HEK293T (cell line): ENCODE measurements at regions not wholly inside any gene's neighbourhood (a gene's known extent, or its start where the extent isn't known, plus 50 kb on each side); places are given as distances from the start of the nearest gene placed in this dataset.

Experiments used
- CTCF ChIA-PET: fragments of 350-600 bp; formaldehyde crosslinking; extraction: SDS; loops from one replicate; lab custom pipeline; 2021; ENCODE audit warnings: antibody characterized with exemption, inconsistent platforms; lab: Yijun Ruan, JAX
- POLR2A ChIA-PET: fragments of 350-600 bp; formaldehyde crosslinking; extraction: SDS; loops from one replicate; lab custom pipeline; 2020; ENCODE audit warnings: antibody characterized with exemption, inconsistent platforms; lab: Yijun Ruan, JAX
- DNase-seq: peaks from one replicate; pipeline ENCODE4 v3.0.0; 2012; ENCODE audit warnings: mixed read lengths; ENCODE audit errors: extremely low spot score
- ARNT ChIP-seq: fragments of 450-650 bp; IDR thresholded peaks from 2 replicates; pipeline ENCODE4 v1.6.1; 2017; ENCODE audit warnings: mild to moderate bottlenecking
- BHLHE40 ChIP-seq: fragments of 450-650 bp; IDR thresholded peaks from 2 replicates; pipeline ENCODE4 v1.6.1; 2016; ENCODE audit warnings: mild to moderate bottlenecking, moderate library complexity, borderline replicate concordance
- CTBP1 ChIP-seq: fragments of 450-650 bp; IDR thresholded peaks from 2 replicates; pipeline ENCODE4 v1.6.1; 2016; ENCODE audit warnings: borderline replicate concordance
- ELF4 ChIP-seq: fragments of 450-650 bp; IDR thresholded peaks from 2 replicates; pipeline ENCODE4 v1.6.1; 2017; ENCODE audit warnings: antibody characterized with exemption
- FOXA1 ChIP-seq: fragments of 450-650 bp; IDR thresholded peaks from 2 replicates; pipeline ENCODE4 v1.6.1; 2016; ENCODE audit warnings: mild to moderate bottlenecking
- FOXK2 ChIP-seq: fragments of 450-650 bp; IDR thresholded peaks from 2 replicates; pipeline ENCODE4 v1.6.1; 2016; ENCODE audit warnings: mild to moderate bottlenecking
- FOXM1 ChIP-seq: fragments of 450-650 bp; IDR thresholded peaks from 2 replicates; pipeline ENCODE4 v1.6.1; 2017; ENCODE audit warnings: mild to moderate bottlenecking, borderline replicate concordance
- HDGF ChIP-seq: fragments of 450-650 bp; IDR thresholded peaks from 2 replicates; pipeline ENCODE4 v1.6.1; 2017; ENCODE audit warnings: antibody characterized with exemption, borderline replicate concordance
- L3MBTL2 ChIP-seq: fragments of 450-650 bp; conservative IDR thresholded peaks from 2 replicates; pipeline ENCODE4 v1.6.1; 2016; ENCODE audit warnings: mild to moderate bottlenecking
- LEF1 ChIP-seq: fragments of 450-650 bp; IDR thresholded peaks from 2 replicates; pipeline ENCODE4 v1.6.1; 2017; ENCODE audit warnings: mild to moderate bottlenecking, borderline replicate concordance
- NFRKB ChIP-seq: fragments of 450-650 bp; IDR thresholded peaks from 2 replicates; pipeline ENCODE4 v1.6.1; 2016; ENCODE audit warnings: mild to moderate bottlenecking, moderate library complexity
- SP1 ChIP-seq: fragments of 450-650 bp; IDR thresholded peaks from 2 replicates; pipeline ENCODE4 v1.6.1; 2017
- SUZ12 ChIP-seq: fragments of 450-650 bp; IDR thresholded peaks from 2 replicates; pipeline ENCODE4 v1.6.1; 2016; ENCODE audit warnings: mild to moderate bottlenecking
- TARDBP ChIP-seq: fragments of 450-650 bp; IDR thresholded peaks from 2 replicates; pipeline ENCODE4 v1.6.1; 2016
- ZNF384 ChIP-seq: fragments of 450-650 bp; IDR thresholded peaks from 2 replicates; pipeline ENCODE4 v1.6.1; 2016
- TF ChIP-seq, protein P1 (sequence below): fragments of 450-650 bp; IDR thresholded peaks from 2 replicates; pipeline ENCODE4 v1.6.1; 2016

DNA sequence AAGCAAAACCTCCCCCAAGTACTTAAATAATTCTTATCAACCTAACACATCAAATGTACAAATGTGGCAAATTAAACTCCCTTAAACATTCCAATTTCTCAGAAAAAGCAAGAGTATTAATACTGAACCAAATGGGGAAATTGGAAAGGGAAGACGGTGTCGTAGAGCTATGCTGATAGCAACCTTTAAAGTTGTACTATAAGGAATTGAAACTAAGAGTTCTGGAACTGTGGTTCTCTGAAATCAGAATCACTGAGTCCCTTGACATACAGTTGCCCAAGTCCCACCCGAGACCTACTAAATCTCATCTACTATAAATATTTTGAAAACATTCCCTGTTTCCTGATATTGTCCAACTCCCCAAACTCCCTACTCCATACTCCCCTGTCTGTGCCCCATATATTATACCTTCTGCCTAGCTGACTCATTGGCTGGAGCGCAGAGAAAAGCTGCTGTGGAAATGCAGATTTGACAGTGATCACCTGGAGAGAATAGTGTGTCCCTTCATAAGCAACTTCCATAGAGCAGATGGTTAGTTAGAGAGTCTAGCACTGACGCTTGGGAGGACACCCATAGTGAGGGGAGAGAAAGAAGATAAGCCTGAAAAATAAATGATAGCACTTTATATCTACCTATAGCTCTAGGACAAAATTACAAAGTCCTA lies 51.4 kb upstream of the ITM2B start:
- TF ChIP-seq FOXM1 (no peak), SP1 (no peak), ELF4 (no peak), FOXK2 (no peak)
- ChIA-PET POLR2A (interaction anchor here (1.0 kb wide), 1 partner anchor 23 kb away, joined by 3 read pairs; no protein-coding TSS in a partner anchor), CTCF (no interaction called here)
- DNase-seq = no peak

DNA sequence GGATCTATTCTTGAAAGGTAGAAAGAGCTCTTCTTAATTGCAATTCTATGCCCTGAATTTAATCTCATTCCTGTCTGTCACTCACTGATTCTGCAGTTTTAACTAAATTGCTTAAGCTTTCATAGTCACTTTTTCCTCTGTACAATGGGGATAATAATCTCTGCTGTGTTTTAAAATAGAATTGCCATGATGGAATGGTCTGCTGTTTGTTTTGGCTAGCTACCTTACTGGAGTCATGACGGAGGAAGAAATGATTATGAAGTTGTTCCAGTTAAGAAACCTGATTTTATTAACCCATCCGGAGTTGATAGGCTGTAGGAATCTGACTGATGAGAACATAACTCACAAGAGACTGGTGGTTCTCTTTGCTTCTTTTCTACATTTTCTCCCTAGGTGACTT lies 54.9 kb upstream of the ITM2B start:
- POLR2A ChIA-PET = no interaction called here

DNA sequence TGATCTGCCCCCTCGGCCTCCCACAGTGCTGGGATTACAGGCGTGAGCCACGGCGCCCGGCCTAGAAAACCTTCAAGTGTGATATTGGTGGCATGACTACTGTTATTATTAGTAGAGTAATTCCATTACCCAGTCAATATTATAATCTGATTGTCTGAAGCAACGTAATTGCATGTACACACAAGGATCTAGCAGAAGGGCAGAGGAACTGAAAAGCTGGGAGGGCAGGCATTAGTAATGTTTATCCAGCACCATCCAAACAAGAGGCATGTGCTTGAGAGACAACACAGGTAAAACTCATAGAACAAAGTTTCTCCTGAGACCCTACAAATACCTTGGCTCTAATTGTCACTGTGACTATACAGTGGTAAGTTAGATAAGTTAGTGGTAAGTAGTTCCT lies 56.2 kb upstream of the ITM2B start:
- DNase-seq = no peak
- ChIA-PET CTCF (no interaction called here), POLR2A (no interaction called here)
- TF ChIP-seq TARDBP (no peak), LEF1 (no peak), ARNT (no peak)

More for the DNA sequence above, 54.9 kb upstream of the ITM2B start:
- no peak for DNase-seq
- TF ChIP-seq, protein P1, sequence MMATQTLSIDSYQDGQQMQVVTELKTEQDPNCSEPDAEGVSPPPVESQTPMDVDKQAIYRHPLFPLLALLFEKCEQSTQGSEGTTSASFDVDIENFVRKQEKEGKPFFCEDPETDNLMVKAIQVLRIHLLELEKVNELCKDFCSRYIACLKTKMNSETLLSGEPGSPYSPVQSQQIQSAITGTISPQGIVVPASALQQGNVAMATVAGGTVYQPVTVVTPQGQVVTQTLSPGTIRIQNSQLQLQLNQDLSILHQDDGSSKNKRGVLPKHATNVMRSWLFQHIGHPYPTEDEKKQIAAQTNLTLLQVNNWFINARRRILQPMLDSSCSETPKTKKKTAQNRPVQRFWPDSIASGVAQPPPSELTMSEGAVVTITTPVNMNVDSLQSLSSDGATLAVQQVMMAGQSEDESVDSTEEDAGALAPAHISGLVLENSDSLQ = no peak
- TF ChIP-seq FOXM1 (no peak), ARNT (no peak), HDGF (no peak), LEF1 (no peak), TARDBP (no peak), ZNF384 (no peak), FOXA1 (no peak), FOXK2 (no peak), CTBP1 (no peak), ELF4 (no peak), L3MBTL2 (no peak), SUZ12 (no peak), SP1 (no peak), BHLHE40 (no peak), NFRKB (no peak)
- CTCF ChIA-PET = no interaction called here

DNA sequence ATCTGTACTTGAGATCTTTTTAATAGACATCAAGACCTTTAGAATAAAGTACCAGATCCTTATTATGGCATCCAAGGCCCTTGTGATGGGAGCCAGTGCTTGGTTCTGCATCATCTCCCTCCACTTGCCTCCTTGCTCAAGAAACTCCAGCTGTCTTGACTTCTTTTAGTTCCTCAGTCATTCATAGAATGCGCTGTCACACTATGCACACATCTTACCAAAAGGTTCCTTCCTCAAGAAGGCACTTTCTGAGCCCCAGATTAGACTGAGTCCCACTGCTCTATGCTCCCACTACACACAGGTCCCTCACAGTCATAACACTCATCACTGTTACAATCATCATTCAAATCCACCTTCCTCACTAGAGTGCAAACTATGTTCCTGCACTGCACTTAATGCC lies 57.8 kb upstream of the ITM2B start:
- POLR2A ChIA-PET = no interaction called here
- TF ChIP-seq FOXM1 (no peak), ELF4 (no peak), L3MBTL2 (no peak), CTBP1 (no peak), FOXK2 (no peak), ARNT (no peak), ZNF384 (no peak), SUZ12 (no peak), FOXA1 (no peak), LEF1 (no peak), SP1 (no peak), TARDBP (no peak), NFRKB (no peak), HDGF (no peak)
- TF ChIP-seq, protein P1 = no peak
- CTCF ChIA-PET = no interaction called here
- DNase-seq = no peak

DNA sequence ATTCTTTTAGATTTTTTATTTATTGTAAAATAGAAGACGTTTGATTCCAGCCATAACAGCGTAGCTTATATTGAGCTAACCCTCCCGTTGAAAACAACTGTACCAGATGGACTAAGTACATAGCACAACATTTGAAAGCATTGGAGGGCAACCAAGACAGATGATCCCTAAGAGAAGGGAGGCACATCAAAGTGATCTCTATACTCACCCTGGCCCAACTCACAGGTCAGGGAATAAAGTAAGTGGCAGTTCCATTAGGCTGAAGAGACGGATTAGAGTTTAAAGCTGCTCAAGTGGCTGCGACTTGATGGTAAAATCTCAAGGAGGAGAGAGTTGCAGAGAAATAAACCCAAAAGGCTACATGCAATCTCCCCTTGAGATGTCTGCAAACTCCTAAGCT lies 65.1 kb upstream of the ITM2B start:
- DNase-seq = no peak
- CTCF ChIA-PET = no interaction called here
- TF ChIP-seq BHLHE40 = no peak
- TF ChIP-seq HDGF = no peak
- TF ChIP-seq ARNT = no peak
- TF ChIP-seq ELF4 = no peak
- TF ChIP-seq, protein P1 = no peak
- TF ChIP-seq FOXK2 = no peak
- no peak for TF ChIP-seq ZNF384
- TF ChIP-seq TARDBP = no peak
- TF ChIP-seq SP1 = no peak
- TF ChIP-seq FOXM1 = no peak
- TF ChIP-seq FOXA1 = no peak
- TF ChIP-seq L3MBTL2 = no peak
- TF ChIP-seq SUZ12 = no peak
- no peak for TF ChIP-seq NFRKB
- TF ChIP-seq LEF1 = no peak
- POLR2A ChIA-PET = interaction anchor here (0.8 kb wide), 1 partner anchor 12 kb away, joined by 3 read pairs; no protein-coding TSS in a partner anchor

DNA sequence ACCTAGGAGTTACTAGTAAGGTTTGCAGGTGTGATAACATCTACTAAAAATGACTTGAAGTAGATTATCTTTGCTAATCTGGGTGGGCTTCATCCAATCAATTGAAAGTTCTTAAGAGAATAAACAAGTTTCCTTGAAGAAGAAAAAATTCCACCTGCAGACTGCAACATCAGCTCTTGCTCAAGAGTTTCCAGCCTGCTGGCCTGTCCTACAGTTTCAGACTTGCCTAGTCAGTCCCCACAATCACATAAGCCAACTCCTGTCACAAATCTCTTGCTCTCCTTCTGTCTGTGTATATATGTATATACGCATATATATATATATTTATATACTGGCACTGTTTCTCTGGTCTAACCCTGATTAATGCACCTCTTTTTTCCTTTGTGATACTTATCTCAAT lies 67.3 kb upstream of the ITM2B start:
- no peak for TF ChIP-seq CTBP1
- no peak for TF ChIP-seq LEF1
- TF ChIP-seq SP1 = no peak
- CTCF ChIA-PET = no interaction called here
- DNase-seq = no peak
- POLR2A ChIA-PET = no interaction called here
